Gastrocnemius medialis (tissue), 4 donors: ENCODE measurements at regions not wholly inside any gene's neighbourhood (a gene's known extent, or its start where the extent isn't known, plus 50 kb on each side); places are given as distances from the start of the nearest gene placed in this dataset.

Experiments
- CTCF ChIP-seq, 5 experiments: fragments of 450-650 bp in 3 of 5; fragments of 200-600 bp in 2 of 5; sonication (generic) in 2 of 5; IDR thresholded peaks in 4 of 5; conservative IDR thresholded peaks in 1 of 5; 1 replicate in 4 of 5; 2 replicates in 1 of 5; pipeline ENCODE4 v1.5.1; 2016 to 2019; ENCODE audit warnings: antibody characterized with exemption in 5 of 5, mild to moderate bottlenecking in 3 of 5, moderate library complexity in 3 of 5
- POLR2A ChIP-seq, 2 donors: fragments of 450-650 bp; IDR thresholded peaks; one replicate each; pipeline ENCODE4 v1.6.1; 2017; ENCODE audit warnings: antibody characterized with exemption in 2 of 2, mild to moderate bottlenecking in 2 of 2, moderate library complexity in 2 of 2

- TF ChIP-seq CTCF (IDR thresholded peaks at IDR 0.05 in 4 of 5, conservative IDR thresholded peaks at IDR 0.05 in 1 of 5) (no peak), POLR2A (IDR thresholded peaks at IDR 0.05) (no peak)
Observed at GRCh38 chr20:2212456-2213015, 83.3 kb upstream of the TGM3 start.
